T-helper 1 cell treated with Interleukin-12 subunit alpha and Interleukin-12 subunit beta and Interleukin-4 antibody, amounts not matched to agents 30 μg/mL and 1 μg/mL, for 36 hours (primary cell): ENCODE measurements at regions not wholly inside any gene's neighbourhood (a gene's known extent, or its start where the extent isn't known, plus 50 kb on each side); places are given as distances from the start of the nearest gene placed in this dataset.
"Not testable (repeated sequence)": the region's sequence is repeated elsewhere in the genome, so short reads cannot be mapped to it uniquely, and the experiment has no call there.

Experiments used
- H3K27ac Mint-ChIP-seq: one replicate; pipeline ENCODE4 v1.8.0; 2021; ENCODE audit warnings: mild to moderate bottlenecking, mixed read lengths
- H3K27me3 Mint-ChIP-seq: one replicate; pipeline ENCODE4 v1.8.0; 2021; ENCODE audit warnings: low read depth, mixed read lengths
- H3K36me3 Mint-ChIP-seq: one replicate; pipeline ENCODE4 v1.8.0; 2021; ENCODE audit warnings: low read depth, mixed read lengths
- H3K4me1 Mint-ChIP-seq: one replicate; pipeline ENCODE4 v1.8.0; 2021; ENCODE audit warnings: low read depth, mixed read lengths
- H3K4me3 Mint-ChIP-seq: one replicate; pipeline ENCODE4 v1.8.0; 2021; ENCODE audit warnings: mild to moderate bottlenecking, moderate library complexity, mixed read lengths
- H3K9me3 Mint-ChIP-seq: one replicate; pipeline ENCODE4 v1.8.0; 2021; ENCODE audit warnings: mixed read lengths

GRCh38 chrX:129361576-129361975 lies 161.7 kb downstream of the SMARCA1 start:
- no peak overlapping the region for H3K4me3 Mint-ChIP-seq
- no peaks in the 10 kb centered on the region for H3K27me3 Mint-ChIP-seq
- no peak overlapping the region for H3K27ac Mint-ChIP-seq
- H3K4me1 Mint-ChIP-seq, result no peaks in the 10 kb centered on the region
- no peaks in the 10 kb centered on the region for H3K9me3 Mint-ChIP-seq
- no peaks in the 10 kb centered on the region for H3K36me3 Mint-ChIP-seq

- Mint-ChIP-seq H3K36me3 (no peaks in the 10 kb centered on the region), H3K27me3 (no peaks in the 10 kb centered on the region), H3K27ac (no peak overlapping the region), H3K9me3 (no peaks in the 10 kb centered on the region), H3K4me3 (no peak overlapping the region), H3K4me1 (no peaks in the 10 kb centered on the region)
Measured at GRCh38 chrX:129360175-129360574, 163.1 kb downstream of the SMARCA1 start.

- no peaks in the 10 kb centered on the region for H3K4me1 Mint-ChIP-seq
- H3K36me3 Mint-ChIP-seq, result no peaks in the 10 kb centered on the region
- no peaks in the 10 kb centered on the region for H3K27me3 Mint-ChIP-seq
- H3K9me3 Mint-ChIP-seq, result no peaks in the 10 kb centered on the region
- no peak overlapping the region for H3K4me3 Mint-ChIP-seq
- H3K27ac Mint-ChIP-seq, result no peak overlapping the region
Measured at GRCh38 chrX:129359269-129359668, 164.0 kb downstream of the SMARCA1 start.

GRCh38 chrX:129357428-129357827 lies 165.9 kb downstream of the SMARCA1 start:
- H3K4me1 Mint-ChIP-seq, H3K36me3 Mint-ChIP-seq, H3K4me3 Mint-ChIP-seq, H3K27ac Mint-ChIP-seq, H3K27me3 Mint-ChIP-seq, H3K9me3 Mint-ChIP-seq: not testable (repeated sequence)

DNA sequence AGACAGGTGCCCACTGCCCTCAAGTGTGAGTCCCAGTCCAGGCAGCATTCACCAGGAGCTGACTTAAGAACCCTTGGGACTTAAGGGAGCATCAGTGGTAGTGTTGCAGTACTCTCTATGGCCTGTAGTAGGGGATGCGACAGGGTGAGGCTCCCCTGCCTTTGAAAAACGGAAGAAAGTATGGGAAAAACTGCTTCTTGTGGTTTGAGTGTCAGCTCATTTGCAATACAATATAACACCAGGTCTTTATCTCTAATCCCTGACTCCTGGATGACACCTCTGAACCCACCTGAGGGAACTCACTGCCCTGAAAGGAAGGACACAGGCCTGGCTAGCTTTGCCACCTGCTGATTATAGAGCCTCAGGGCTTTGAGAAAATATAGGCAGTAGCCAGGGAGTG lies 176.0 kb downstream of the SMARCA1 start:
- Mint-ChIP-seq H3K4me3 (no peak overlapping the region), H3K4me1 (no peaks in the 10 kb centered on the region)

DNA sequence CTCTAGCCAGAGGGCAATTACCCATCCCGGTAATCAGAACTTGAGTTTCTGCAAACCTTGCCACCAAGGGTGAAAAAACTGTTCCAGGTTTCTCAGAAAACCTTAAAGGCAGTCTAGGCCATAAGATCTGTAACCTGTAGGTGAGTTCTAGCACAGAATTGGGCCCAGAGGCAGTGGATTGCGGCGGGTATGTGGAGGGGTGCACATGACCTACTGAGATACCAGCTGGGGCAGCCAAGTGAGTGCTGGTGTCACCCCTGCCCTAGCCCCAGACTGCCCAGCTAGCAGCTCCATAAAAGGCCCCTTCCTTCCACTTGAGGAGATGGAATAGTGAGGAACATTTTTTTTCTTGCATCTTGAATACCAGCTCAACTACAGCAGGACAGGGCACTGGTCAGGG lies 176.7 kb downstream of the SMARCA1 start:
- peaks cover 8% of the 10 kb centered on the region for H3K9me3 Mint-ChIP-seq

More for the DNA sequence above, 176.0 kb downstream of the SMARCA1 start:
- Mint-ChIP-seq H3K9me3 (peaks cover 8% of the 10 kb centered on the region), H3K27ac (no peak overlapping the region), H3K27me3 (no peaks in the 10 kb centered on the region), H3K36me3 (no peaks in the 10 kb centered on the region)

DNA sequence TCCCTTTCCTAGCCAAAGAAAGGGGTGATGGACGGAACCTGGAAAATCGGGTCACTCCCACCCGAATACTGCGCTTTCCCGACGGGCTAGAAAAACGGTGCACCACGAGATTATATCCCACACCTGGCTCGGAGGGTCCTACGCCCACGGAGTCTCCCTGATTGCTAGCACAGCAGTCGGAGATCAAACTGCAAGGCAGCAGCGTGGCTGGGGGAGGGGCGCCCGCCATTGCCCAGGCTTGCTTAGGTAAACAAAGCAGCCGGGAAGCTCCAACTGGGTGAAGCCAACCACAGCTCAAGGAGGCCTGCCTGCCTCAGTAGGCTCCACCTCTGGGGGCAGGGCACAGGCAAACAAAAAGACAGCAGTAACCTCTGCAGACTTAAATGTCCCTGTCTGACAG lies 186.0 kb downstream of the SMARCA1 start:
- H3K27me3 Mint-ChIP-seq, H3K4me1 Mint-ChIP-seq, H3K9me3 Mint-ChIP-seq, H3K27ac Mint-ChIP-seq, H3K36me3 Mint-ChIP-seq, H3K4me3 Mint-ChIP-seq: not testable (repeated sequence)

More for the DNA sequence above, 176.7 kb downstream of the SMARCA1 start:
- H3K36me3 Mint-ChIP-seq, result no peaks in the 10 kb centered on the region
- H3K4me1 Mint-ChIP-seq, result no peaks in the 10 kb centered on the region
- H3K27me3 Mint-ChIP-seq, result no peaks in the 10 kb centered on the region
- no peak overlapping the region for H3K27ac Mint-ChIP-seq
- no peak overlapping the region for H3K4me3 Mint-ChIP-seq

DNA sequence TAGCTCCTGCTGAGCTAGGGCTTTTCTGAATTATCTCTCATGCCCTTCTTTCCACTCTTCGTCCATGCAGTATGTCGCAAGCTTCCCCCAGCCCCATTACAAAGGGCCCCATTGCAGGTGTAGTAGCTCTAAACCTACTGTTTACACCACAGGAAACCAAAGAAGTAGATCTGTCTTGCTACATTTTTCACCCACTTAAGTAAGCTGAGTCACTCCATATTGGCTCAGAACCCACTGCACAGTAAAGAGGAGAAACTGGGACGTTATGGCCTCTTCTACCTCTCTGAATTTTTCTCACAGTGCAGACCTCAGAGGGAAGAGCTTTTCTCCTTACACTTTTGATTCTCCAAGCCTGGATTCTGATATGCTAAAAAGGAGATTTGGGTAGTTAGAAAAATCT lies 200.2 kb downstream of the SMARCA1 start:
- no peaks in the 10 kb centered on the region for H3K4me1 Mint-ChIP-seq
- H3K36me3 Mint-ChIP-seq, result no peaks in the 10 kb centered on the region
- no peak overlapping the region for H3K4me3 Mint-ChIP-seq
- no peaks in the 10 kb centered on the region for H3K27me3 Mint-ChIP-seq
- no peak overlapping the region for H3K27ac Mint-ChIP-seq
- no peaks in the 10 kb centered on the region for H3K9me3 Mint-ChIP-seq

- Mint-ChIP-seq H3K27me3 (no peaks in the 10 kb centered on the region), H3K4me3 (no peak overlapping the region), H3K36me3 (no peaks in the 10 kb centered on the region), H3K9me3 (no peaks in the 10 kb centered on the region), H3K4me1 (no peaks in the 10 kb centered on the region), H3K27ac (no peak overlapping the region)
Measured at GRCh38 chrX:129318375-129318774, 204.9 kb downstream of the SMARCA1 start.

- Mint-ChIP-seq H3K27ac (no peak overlapping the region), H3K36me3 (no peaks in the 10 kb centered on the region), H3K9me3 (no peaks in the 10 kb centered on the region), H3K27me3 (no peaks in the 10 kb centered on the region), H3K4me3 (no peak overlapping the region), H3K4me1 (no peaks in the 10 kb centered on the region)
Measured at GRCh38 chrX:129316461-129316860, 206.8 kb downstream of the SMARCA1 start.

GRCh38 chrX:129310000-129310399 lies 213.3 kb downstream of the SMARCA1 start:
- H3K27me3 Mint-ChIP-seq, result no peaks in the 10 kb centered on the region
- no peaks in the 10 kb centered on the region for H3K9me3 Mint-ChIP-seq
- H3K4me1 Mint-ChIP-seq, result no peaks in the 10 kb centered on the region
- no peak overlapping the region for H3K4me3 Mint-ChIP-seq
- no peaks in the 10 kb centered on the region for H3K36me3 Mint-ChIP-seq
- H3K27ac Mint-ChIP-seq, result no peak overlapping the region

DNA sequence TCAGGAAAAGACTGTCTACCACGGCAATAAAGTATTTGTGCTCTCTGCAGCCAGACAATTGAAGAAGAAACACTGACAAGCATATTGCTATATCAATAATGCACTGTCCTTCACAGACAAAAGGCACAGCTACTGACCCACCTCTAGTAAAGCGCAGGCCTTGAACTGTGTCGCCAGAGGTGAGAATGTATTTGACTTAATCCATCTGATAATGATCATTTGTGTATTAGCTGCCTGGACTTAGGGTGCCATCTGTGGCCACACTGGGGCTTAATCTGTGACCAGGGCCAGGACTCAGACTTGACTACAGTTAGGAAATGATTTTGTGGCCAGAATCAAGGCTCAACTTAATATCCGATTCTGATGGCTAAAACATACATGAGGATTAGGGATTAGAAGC lies 260.4 kb downstream of the SMARCA1 start:
- Mint-ChIP-seq H3K27ac (no peak overlapping the region), H3K27me3 (no peaks in the 10 kb centered on the region), H3K9me3 (no peaks in the 10 kb centered on the region), H3K4me3 (no peak overlapping the region), H3K36me3 (no peaks in the 10 kb centered on the region), H3K4me1 (no peaks in the 10 kb centered on the region)

GRCh38 chrX:129255516-129255915 lies 267.8 kb downstream of the SMARCA1 start:
- not testable (repeated sequence) for H3K4me3 Mint-ChIP-seq, H3K9me3 Mint-ChIP-seq, H3K27ac Mint-ChIP-seq, H3K36me3 Mint-ChIP-seq, H3K4me1 Mint-ChIP-seq, H3K27me3 Mint-ChIP-seq

GRCh38 chrX:129249563-129249962 lies 273.7 kb downstream of the SMARCA1 start:
- Mint-ChIP-seq H3K27me3 (no peaks in the 10 kb centered on the region), H3K9me3 (no peaks in the 10 kb centered on the region), H3K4me3 (no peak overlapping the region), H3K4me1 (no peaks in the 10 kb centered on the region), H3K36me3 (no peaks in the 10 kb centered on the region), H3K27ac (no peak overlapping the region)

- H3K27ac Mint-ChIP-seq, result no peak overlapping the region
- H3K36me3 Mint-ChIP-seq, result no peaks in the 10 kb centered on the region
- no peaks in the 10 kb centered on the region for H3K27me3 Mint-ChIP-seq
- H3K4me3 Mint-ChIP-seq, result no peak overlapping the region
- H3K9me3 Mint-ChIP-seq, result no peaks in the 10 kb centered on the region
- no peaks in the 10 kb centered on the region for H3K4me1 Mint-ChIP-seq
Measured at GRCh38 chrX:129247642-129248041, 275.6 kb downstream of the SMARCA1 start.

- Mint-ChIP-seq H3K9me3 (no peaks in the 10 kb centered on the region), H3K36me3 (no peaks in the 10 kb centered on the region), H3K4me3 (no peak overlapping the region), H3K4me1 (no peaks in the 10 kb centered on the region), H3K27ac (no peak overlapping the region), H3K27me3 (no peaks in the 10 kb centered on the region)
Measured at GRCh38 chrX:129239371-129239770, 283.9 kb downstream of the SMARCA1 start.
